ENCODE measurements at regions not wholly inside any gene's neighbourhood (a gene's known extent, or its start where the extent isn't known, plus 50 kb on each side); places are given as distances from the start of the nearest gene placed in this dataset.

DNA sequence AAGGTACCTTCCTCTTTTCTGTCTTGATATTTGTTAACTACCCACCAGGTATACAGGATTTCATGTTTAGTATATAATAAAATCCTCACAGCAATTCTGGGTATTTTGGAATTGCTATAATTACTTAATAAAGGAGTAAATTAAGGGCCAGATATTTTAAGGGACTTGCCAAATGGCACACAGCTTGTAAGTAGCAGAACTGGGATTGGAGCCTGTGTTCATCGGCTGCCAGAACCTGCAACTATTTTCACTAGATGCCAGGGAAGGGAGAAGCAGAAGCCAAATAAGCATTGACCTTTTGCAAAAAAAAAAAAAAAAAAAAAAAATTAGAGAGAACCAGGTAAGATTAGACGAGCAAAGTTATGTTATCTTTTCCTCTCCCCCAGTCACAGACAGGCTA, 683.3 kb upstream of the CADM2 start:
- H3K4me1 ChIP-seq (ENCODE audit: low read length), result no peaks in the 10 kb centered on the region
- H3F3A ChIP-seq (ENCODE audit: insufficient read depth, low read length), result no peaks in the 10 kb centered on the region
- no peak overlapping the region for H3K4me3 ChIP-seq (ENCODE audit: low read length)
- DNase-seq, result no peak
- TF ChIP-seq EZH2 (optimal IDR thresholded peaks at IDR 0.05; ENCODE audit: low read depth, low read length) (no peak), EZH2phosphoT487 (IDR thresholded peaks at IDR 0.05; ENCODE audit: low read length) (no peak), CTCF (IDR thresholded peaks at IDR 0.05; ENCODE audit: low read length) (no peak)
- H3K9me3 ChIP-seq (replicated peaks; ENCODE audit: insufficient read depth, low read length), result no peaks in the 10 kb centered on the region
- H2AFZ ChIP-seq (ENCODE audit: low read length), result no peak overlapping the region
- no peaks in the 10 kb centered on the region for H4K20me1 ChIP-seq (ENCODE audit: insufficient read depth, low read length)
- no peak overlapping the region for H3K9ac ChIP-seq (ENCODE audit: low read length)
- H3K27me3 ChIP-seq (replicated peaks; ENCODE audit: insufficient read depth, low read length), result no peaks in the 10 kb centered on the region
- H3K9me2 ChIP-seq (replicated peaks; ENCODE audit: insufficient read depth, low read length), result no peaks in the 10 kb centered on the region
- H3K27ac ChIP-seq (ENCODE audit: low read length), result no peak overlapping the region
- no peak overlapping the region for H3K4me2 ChIP-seq (ENCODE audit: low read depth, low read length)
- no peaks in the 10 kb centered on the region for H3K79me2 ChIP-seq (ENCODE audit: low read length)
- no peaks in the 10 kb centered on the region for H3K36me3 ChIP-seq (replicated peaks; ENCODE audit: insufficient read depth, low read length)

GRCh38 chr3:84277562-84278224, 681.1 kb upstream of the CADM2 start:
- H3K27me3 ChIP-seq (replicated peaks; ENCODE audit: insufficient read depth, low read length), result no peaks in the 10 kb centered on the region
- no peaks in the 10 kb centered on the region for H3K79me2 ChIP-seq (ENCODE audit: low read length)
- no peak overlapping the region for H3K4me2 ChIP-seq (ENCODE audit: low read depth, low read length)
- no peaks in the 10 kb centered on the region for H3K9me2 ChIP-seq (replicated peaks; ENCODE audit: insufficient read depth, low read length)
- no peak overlapping the region for H3K9ac ChIP-seq (ENCODE audit: low read length)
- no peak for DNase-seq
- no peak overlapping the region for H3K27ac ChIP-seq (ENCODE audit: low read length)
- H3K36me3 ChIP-seq (replicated peaks; ENCODE audit: insufficient read depth, low read length), result no peaks in the 10 kb centered on the region
- no peak overlapping the region for H3K4me3 ChIP-seq (ENCODE audit: low read length)
- no peak overlapping the region for H2AFZ ChIP-seq (ENCODE audit: low read length)
- no peaks in the 10 kb centered on the region for H3K9me3 ChIP-seq (replicated peaks; ENCODE audit: insufficient read depth, low read length)
- TF ChIP-seq CTCF (IDR thresholded peaks at IDR 0.05; ENCODE audit: low read length), result no peak
- H3K4me1 ChIP-seq (ENCODE audit: low read length), result no peaks in the 10 kb centered on the region
- no peaks in the 10 kb centered on the region for H3F3A ChIP-seq (ENCODE audit: insufficient read depth, low read length)
- H4K20me1 ChIP-seq (ENCODE audit: insufficient read depth, low read length), result no peaks in the 10 kb centered on the region

DNA sequence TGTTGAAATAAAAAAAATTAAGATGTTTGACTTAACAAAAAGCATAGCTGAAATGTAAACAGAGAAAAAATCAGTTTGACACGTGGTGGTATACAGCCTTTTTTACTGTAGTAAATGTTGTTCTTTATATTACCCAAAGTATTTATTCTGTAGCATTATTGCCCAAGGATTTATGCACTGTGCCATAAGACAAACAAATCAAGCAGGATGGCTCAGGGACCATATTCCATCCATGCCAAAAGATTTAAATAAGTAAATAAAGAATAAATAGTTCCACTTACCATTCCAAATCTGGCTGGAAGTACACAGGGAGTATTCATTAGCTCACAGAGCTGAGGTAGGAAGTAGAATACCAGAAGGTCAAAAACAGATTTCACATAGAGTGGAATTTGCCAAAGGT, 666.7 kb upstream of the CADM2 start:
- H3K27me3 ChIP-seq (replicated peaks; ENCODE audit: insufficient read depth, low read length), result no peaks in the 10 kb centered on the region
- no peak overlapping the region for H3K4me3 ChIP-seq (ENCODE audit: low read length)
- no peak overlapping the region for H2AFZ ChIP-seq (ENCODE audit: low read length)
- DNase-seq, result no peak
- no peak overlapping the region for H3K9ac ChIP-seq (ENCODE audit: low read length)
- TF ChIP-seq EZH2 (optimal IDR thresholded peaks at IDR 0.05; ENCODE audit: low read depth, low read length) (no peak), EZH2phosphoT487 (IDR thresholded peaks at IDR 0.05; ENCODE audit: low read length) (no peak), CTCF (IDR thresholded peaks at IDR 0.05; ENCODE audit: low read length) (no peak)
- no peaks in the 10 kb centered on the region for H4K20me1 ChIP-seq (ENCODE audit: insufficient read depth, low read length)
- no peak overlapping the region for H3K27ac ChIP-seq (ENCODE audit: low read length)
- no peaks in the 10 kb centered on the region for H3K36me3 ChIP-seq (replicated peaks; ENCODE audit: insufficient read depth, low read length)
- no peaks in the 10 kb centered on the region for H3F3A ChIP-seq (ENCODE audit: insufficient read depth, low read length)
- H3K4me2 ChIP-seq (ENCODE audit: low read depth, low read length), result no peak overlapping the region
- H3K4me1 ChIP-seq (ENCODE audit: low read length), result no peaks in the 10 kb centered on the region
- H3K79me2 ChIP-seq (ENCODE audit: low read length), result no peaks in the 10 kb centered on the region
- no peaks in the 10 kb centered on the region for H3K9me2 ChIP-seq (replicated peaks; ENCODE audit: insufficient read depth, low read length)
- H3K9me3 ChIP-seq (replicated peaks; ENCODE audit: insufficient read depth, low read length), result no peaks in the 10 kb centered on the region
